ENCODE measurements at regions not wholly inside any gene's neighbourhood (a gene's known extent, or its start where the extent isn't known, plus 50 kb on each side); places are given as distances from the start of the nearest gene placed in this dataset.

GRCh38 chr5:124403281-124403680 is 343.2 kb downstream of the ZNF608 start:
- no peak for TF ChIP-seq GATA3 (IDR thresholded peaks at IDR 0.05; ENCODE audit: low read depth, low read length)
- TF ChIP-seq GATA2 (IDR thresholded peaks at IDR 0.05; ENCODE audit: low read depth, low read length) = no peak

Data from SH-SY5Y (cell line).